DMS 273 (cell line): ENCODE measurements at regions not wholly inside any gene's neighbourhood (a gene's known extent, or its start where the extent isn't known, plus 50 kb on each side); places are given as distances from the start of the nearest gene placed in this dataset.
"Not testable (repeated sequence)": the region's sequence is repeated elsewhere in the genome, so short reads cannot be mapped to it uniquely, and the experiment has no call there.

Source experiments
- DNase-seq: peaks from one replicate; lab custom pipeline; 2025; ENCODE audit not compliant: unreplicated experiment; lab: John Stamatoyannopoulos, UW

DNA sequence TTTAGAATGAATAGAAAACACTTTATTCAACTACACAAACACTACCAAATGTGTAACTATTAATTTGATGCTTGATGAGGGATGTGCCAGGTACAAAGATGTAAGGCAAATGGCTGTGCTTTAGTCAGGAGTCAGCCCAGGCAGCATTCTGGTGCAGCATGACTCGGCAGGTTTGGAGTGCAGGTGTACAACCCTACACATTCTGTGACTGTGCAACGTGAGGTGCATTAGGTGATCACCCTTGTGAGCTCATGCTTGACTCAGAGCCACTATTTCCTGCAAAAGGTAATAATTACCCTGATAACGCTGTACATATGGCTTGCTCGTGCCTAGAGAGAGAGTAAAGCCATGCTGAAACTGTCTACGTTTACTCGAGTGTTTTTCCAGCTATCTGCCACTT is 288.7 kb upstream of the DSEL start:
- DNase-seq, result peak; percentile 16

DNA sequence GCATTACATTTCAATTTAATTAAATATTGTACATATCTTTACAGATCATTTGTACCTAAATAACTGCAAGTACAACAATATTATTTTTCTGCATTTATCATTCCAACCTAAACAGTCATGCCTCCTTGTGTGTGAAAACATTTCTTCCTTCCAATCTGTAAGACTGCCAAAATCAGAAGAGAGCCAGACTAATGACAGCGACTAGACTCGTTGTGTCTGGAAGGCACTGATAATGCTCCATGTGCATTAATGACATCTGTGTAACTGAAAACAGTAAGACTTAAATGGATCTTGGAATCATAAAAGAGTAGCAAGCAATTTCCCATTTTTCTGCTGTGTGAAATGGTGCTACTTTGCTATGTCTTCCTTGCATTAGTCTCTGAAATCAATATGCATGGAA is 278.0 kb upstream of the DSEL start:
- no peak for DNase-seq

DNA sequence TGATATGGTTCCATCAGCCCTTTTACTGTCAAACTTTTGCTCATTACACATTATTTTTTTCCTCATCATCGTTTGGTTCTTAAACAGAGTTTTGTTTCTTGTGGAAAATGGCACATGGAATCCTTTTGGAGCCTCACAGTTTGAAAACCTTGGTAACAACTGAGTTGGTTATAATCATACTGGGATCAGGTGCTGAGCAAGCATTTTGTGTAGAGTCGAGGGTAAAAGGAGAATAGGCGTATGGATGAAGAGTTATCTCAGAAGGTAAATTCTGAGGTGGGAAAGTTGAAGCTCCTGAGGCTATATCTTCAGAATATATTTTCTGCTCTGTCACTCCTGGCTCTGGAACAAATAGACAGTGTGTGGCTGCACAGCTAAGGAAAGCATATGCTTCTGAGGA is 274.0 kb upstream of the DSEL start:
- no peak for DNase-seq

DNA sequence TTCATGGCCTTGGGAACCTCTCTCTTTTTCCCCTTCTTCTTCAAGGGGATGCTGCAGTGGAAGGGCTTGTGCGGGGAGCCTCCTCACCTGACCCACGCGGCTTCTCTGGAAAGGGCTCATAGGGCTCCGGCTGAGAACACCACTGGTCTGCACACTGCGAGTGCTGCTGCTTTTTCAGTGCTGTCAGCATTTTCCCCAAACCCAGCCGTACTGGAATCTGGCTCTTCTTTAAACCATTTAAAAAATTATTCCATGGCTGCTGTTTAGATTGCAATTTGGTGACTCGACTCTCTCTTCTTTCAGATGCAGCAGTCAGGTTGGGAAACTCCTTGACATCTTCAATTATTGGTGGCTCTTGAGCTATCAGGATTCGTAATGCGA is 272.6 kb upstream of the DSEL start:
- DNase-seq, result no peak

DNA sequence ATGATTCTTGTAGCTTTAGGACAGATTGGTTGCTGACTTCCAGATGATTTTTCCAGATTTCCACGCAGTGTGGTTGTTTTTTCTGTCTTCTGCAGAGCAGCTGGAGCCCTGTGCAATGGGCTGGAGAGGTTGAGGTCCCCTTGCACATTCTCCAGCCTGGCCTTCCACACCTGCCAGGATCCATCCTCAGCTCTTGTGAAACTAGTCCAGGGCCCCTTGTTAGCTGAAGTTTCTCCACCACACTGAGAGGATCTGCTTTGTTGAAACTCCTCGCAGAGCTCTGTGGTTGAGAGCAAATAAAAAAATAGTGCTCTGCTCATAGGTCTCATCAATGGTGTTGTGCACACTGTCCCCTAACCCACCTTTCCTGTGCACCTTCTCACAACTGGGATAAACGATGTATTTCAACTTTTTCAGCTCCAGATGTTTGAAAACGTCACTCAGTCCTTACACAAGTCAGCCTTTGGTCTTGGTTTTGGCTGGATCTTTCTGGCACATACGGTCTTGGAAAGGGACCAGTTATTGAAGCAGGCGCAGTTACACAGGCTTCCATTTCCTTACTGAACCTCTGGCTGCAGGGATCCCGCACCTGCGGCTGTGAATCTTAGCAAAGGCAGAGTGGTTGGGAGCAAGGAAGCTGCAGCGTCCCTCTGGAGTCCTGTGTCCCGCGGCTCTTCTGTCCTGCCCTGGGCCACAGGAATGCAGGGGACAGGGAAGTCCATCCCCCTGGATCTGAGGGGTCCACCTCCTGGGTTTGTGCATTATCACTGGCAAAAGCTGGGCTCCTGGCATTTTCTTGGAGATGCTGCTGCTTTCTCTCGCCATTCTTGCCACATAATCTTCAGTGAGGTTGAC is 272.0 kb upstream of the DSEL start:
- DNase-seq, result no peak

DNA sequence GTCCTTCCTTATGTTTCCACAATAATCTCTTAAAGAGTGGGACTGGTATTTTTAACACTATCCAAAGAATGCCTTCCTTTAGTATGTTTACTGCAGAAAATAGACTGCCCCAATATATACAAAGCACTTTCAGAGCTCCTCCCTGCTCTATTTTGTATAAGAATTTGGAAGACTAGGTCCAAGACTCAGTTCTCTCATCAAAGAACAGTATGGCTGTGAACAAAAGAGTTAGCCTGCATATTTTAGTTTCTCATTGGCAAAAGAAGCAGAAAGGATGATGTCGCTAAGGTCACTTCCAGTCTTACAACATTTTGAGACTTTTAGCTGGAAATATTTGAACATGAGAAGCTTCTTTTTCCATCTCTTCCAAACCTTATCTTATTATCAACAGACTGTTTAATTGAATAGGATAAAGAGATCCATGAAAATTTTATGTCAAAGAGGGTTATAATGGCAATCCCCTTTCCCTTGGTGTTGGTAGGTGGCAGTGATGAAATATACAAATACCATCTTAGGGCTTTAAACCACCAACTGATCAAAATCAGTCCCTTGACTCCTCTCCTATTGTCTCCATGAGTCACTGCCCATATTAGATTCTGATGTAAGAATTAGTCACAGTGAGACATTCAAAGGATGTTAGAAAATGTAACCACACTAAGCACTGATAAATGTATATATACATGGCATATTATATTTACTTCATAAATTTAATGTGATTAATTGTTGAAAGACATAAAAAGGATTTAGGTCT is 266.9 kb upstream of the DSEL start:
- DNase-seq, result no peak

DNA sequence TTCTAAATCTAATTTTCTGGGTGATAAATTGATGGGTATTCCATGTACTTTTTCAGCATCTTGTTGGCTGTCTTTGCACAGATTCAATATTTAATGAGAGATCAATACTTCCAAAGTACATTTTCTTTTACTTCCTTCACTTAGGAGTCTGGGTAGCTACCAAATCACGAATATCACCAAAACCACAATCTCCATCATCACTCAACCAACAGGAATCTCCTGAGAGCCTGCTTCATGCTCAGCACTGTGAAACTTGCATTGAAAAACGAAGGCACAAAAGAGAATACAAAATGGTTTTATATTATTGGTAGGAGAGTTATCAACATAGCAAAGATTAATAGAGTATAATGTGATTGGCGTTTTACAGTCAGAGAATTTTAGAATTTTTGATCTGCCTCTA is 261.5 kb upstream of the DSEL start:
- DNase-seq, result no peak

DNA sequence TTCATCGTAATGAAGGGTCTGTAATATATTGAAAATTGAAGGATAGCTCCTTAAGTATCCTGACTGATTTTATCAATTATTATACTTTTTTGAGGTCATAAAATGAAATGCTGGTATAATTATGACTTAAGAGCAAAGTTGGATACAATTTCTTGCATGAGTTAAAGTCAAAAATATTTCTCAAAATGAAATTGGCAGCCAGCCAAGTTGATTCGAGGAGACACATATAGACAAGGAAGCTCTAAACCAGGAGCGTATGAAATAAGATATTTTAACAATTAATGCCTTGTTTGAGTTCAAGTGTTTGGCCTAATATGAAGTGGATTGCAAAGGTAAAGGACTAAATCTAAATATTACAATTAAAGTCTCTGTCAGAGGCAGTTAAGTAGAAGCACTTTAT is 260.4 kb upstream of the DSEL start:
- DNase-seq, result peak; percentile 40

DNA sequence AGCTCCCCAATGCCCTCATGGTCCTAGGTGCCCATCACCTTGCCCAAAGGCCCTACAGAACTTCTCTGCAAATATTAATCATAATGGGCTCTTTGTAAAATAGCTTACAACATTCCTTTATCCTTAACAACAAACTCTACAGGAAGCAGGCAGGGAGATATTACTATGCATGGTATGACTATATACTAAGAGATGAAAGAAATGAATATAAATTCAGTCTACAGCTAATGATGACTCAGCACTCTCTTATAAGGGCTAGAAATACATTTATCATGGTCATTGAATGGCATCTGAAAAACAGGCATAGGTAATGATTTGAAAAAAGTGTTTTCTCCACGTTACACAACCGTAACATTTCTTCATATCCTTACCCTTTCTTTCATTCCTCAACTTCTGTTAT is 254.8 kb upstream of the DSEL start:
- no peak for DNase-seq

DNA sequence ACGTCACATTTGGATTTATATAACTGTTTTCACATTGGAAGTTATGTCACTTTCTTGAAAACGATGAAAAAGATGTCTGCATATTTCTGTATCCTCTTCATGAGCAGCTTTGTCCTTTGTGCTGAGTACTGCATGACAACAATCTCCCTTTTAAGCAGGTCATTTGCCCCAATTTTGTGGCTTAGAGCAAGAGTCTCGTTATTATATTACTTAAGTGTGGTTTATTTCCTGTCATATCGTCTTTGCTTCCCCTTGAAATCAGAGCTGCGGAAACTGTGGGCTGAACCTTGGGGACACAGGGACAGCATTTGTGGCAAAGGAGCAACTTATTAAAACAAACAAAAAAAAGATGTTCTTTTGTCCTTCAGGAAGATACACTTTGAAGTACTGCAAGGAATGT is 254.0 kb upstream of the DSEL start:
- DNase-seq, result no peak

DNA sequence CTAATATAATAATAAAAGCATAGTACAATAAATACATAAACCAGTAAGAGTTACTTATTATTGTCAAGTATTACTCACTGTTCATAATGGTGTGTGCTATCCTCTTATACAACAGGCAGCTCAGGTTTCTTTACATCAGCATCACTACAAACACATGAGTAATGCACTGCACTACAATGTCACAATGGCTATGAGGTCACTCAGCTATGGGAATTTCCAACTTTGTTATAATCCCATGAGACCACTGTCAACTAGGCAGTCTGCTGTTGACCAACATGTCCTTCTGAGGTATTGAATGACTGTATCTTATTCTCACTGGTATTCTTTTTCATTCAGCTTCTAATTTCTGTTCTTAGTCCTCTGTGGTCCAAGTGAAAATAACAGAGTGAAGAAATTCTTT is 250.4 kb upstream of the DSEL start:
- no peak for DNase-seq

DNA sequence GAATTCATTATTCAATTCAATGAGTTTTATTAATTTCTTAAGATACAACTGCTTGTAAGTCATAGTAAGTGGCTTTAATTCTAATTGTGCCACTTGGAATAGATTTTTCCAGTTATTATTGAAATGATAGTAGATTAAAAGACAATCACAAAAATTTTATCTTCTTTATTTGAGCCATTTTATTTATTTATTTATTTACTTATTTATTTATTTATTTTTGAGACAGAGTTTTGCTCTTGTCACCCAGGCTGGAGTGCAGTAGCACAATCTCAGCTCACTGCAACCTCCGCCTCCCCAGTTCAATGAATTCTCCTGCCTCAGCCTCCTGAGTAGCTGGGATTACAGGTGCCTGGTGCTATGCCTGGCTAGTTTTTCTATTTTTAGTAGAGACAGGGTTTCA is 235.7 kb upstream of the DSEL start:
- not testable (repeated sequence) for DNase-seq

DNA sequence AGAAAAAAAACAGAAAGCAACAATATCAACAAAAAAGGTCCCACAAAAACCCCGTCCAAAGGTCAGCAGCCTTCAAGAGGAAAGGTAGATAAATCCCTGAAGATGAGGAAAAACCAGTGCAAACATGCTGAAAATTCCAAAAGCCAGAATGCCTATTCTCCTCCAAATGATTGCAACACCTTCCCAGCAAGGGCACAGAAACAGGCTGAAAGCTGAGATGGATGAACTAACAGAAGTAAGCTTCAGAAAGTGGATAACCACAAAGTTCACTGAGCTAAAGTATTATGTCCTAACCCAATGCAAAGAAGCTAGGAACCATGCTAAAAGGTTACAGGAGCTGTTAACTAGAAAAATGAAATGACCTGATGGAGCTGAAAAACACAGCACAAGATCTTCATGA is 226.4 kb upstream of the DSEL start:
- no peak for DNase-seq

DNA sequence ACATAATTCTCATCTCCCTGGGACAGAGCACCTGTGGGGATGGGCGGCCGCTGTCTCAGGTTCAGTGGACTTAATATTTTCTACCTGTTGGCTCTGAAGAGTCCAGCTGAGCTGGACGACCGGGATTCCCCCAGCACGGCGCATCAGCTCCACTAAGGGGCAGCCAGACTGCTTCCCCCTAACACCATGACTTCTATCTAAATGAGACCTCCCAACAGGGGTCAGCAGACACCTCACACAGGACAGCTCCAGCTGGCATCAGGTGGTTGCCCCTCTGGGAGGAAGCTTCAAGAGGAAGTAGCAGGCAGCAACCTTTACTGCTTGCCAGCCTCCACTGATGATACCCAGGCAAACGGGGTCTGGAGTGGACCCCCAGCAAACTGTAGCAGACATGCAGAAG is 226.0 kb upstream of the DSEL start:
- DNase-seq, result no peak

DNA sequence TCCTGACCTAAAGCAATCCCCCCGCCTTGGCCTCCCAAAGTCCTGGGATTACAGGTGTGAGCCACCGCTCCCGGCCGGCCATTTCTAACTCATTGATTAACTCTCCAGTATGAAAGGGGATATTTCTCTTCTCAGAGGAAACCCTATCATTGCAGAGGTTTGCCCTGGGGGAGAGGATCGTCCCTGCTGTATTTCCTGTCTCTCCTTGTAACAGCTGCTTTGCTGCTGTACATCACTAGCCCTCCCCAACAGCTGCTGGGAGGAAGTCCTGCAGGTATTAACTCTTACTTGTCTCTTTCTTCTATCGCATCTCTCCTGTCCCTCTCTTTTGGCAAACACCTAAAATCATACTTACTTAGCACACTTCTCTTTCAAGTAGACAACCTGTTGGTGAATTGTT is 219.0 kb upstream of the DSEL start:
- no peak for DNase-seq

DNA sequence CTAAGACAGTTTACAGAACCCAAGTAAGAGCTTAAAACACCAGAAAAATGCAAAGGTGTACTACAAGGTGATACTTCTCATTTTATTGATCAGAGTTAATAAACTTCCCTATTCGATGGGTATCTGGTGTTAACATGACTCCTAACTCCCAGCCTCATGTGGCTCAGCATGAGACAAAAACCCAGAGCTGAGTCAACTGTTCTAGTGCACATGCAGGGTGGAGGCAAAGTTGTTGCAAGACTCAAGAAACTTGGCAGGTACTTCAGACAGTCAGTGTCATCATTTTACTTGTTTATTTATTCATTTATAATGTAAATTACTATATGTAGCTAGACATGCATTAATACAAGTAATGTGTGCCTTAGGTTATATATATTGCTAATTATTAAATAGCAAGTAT is 216.6 kb upstream of the DSEL start:
- DNase-seq, result no peak

DNA sequence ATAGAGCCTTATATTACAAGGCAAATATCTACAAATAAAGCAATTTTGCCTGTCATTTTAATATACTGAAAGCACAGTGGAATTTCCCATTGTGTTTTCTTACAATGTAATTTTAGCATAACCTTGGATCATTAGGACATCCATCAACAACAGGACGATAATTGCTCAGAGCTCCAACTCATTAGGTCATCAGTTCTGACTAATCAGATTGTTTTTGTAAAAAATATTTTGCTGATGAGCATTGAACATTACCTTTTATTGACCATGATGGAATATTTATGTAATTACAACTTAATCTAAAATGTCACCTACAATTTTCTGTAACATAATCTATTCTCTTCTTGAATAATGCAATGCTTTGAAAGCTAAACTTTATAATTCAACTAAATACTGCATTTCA is 215.3 kb upstream of the DSEL start:
- DNase-seq, result no peak

DNA sequence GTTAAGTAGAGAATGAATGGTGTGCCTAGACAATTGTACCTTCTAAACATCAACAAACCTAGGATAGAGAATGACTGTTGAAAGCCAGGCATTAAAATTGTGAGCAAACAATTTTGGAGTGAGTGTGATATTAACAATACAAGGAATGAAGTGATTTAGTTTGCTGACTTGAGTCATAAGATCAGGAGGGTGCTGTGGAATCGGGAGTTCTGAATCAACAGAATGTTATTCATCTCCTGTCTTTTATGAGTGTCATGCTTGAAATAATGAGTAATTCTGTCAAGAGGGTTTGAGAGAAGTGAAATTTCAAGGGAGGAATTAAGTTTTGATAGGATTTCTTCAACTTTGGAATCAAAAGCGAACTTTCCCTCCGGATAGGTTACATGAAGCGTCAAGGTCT is 214.4 kb upstream of the DSEL start:
- no peak for DNase-seq

DNA sequence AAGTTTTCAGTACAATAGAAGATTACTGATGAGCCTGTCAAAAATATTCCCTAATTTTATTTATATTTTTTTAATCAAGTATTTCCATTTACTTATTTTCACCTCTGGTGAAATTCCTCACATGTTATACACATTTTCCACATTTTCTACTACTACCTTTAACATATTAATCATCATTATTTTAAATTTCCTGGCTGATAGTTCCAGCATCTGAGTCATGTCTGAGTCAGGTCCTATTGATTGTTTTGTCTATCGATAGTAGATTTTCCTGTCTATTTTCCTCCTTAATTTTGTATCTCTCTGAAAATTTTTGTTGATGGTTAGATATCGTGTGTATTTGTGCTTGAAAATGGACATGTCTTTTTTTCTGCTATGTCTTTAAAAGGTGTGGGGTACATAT is 211.8 kb upstream of the DSEL start:
- DNase-seq, result no peak

DNA sequence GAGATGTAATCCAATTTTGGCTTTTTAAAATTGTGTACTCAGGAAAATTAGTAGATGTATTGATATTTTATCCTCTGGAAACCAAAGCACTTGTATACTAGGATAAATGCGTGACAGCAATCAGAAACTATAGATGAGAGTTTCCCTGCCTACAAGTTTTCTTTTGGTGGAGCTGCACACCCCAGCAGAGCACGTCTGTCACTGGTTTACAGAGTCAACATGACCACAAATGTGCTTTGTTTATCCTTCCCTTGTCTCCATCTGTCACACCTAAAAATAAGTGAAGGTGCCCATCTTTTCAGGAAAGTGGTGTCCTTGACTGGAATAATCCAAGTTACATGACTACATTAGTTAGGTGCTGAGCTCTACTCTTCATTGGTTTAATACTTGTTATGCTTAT is 210.4 kb upstream of the DSEL start:
- DNase-seq, result peak; percentile 14

DNA sequence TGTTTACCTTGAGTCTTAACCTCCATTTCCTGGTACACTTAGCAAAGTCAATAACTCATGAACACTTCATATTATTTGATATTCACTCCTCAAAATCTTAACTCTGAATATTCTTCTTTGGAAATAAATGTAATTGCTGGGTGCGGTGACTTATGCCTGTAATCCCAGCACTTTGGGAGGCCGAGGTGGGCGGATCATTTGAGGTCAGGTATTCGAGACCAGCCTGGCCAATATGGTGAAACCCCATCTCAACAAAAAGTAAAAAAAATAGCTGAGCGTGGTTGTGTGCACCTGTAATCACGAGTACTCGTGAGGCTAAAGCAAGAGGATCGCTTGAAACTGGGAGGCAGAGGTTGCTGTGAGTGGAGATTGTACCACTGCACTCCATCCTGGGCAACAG is 201.3 kb upstream of the DSEL start:
- no peak for DNase-seq

DNA sequence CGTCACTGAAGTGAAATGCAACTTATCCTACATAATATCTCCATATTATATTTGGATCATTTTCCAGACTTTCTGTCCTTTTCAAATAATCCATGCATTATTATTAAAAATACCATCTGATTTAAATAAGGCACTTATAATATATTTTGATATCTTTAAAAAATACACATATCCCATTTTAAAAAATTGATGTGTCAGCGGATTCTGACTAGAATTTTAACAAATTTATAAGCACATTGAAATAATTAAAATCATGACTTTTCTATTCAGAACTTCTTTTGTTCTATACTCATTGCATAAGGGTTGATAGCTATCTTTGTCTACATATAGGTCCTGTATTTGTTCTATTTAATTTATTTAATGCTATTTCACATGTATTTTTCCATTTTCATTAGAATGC is 199.0 kb upstream of the DSEL start:
- no peak for DNase-seq

DNA sequence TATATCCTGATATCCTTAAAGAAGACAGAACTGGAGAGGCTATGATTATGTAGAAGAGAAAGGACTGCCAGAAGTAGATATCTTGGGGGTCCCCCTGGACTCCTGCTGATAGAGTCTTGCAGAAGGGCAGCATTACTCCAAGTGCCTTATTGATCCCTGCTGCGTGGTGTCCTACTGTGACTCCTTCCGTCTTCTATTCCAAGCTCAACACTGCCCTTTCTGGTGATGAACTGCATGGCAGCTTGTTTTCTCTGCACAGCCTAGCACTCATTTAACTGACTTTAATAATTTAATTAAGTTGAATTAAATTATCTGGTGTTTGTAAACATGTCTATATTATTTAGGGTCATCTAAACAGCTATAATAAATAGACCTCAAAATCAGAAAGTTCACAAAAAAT is 194.1 kb upstream of the DSEL start:
- DNase-seq, result peak; percentile 12
